ENCODE measurements at regions not wholly inside any gene's neighbourhood (a gene's known extent, or its start where the extent isn't known, plus 50 kb on each side); places are given as distances from the start of the nearest gene placed in this dataset.
A peak's percentile ranks its signal among the peaks of the same experiment; 100 is the strongest.

GRCh38 chr2:128628996-128629395 lies 310.3 kb upstream of the HS6ST1 start:
- DNase-seq (ENCODE audit: low read depth, low spot score): no peak

GRCh38 chr2:128630974-128631697 lies 312.5 kb upstream of the HS6ST1 start:
- DNase-seq (ENCODE audit: low read depth, low spot score): no peak

- no peak for DNase-seq (ENCODE audit: low read depth, low spot score)
Measured at GRCh38 chr2:128631698-128632500, 313.2 kb upstream of the HS6ST1 start.

- DNase-seq (ENCODE audit: low read depth, low spot score): no peak
Measured at GRCh38 chr2:128632501-128632800, 313.8 kb upstream of the HS6ST1 start.

GRCh38 chr2:128633501-128633900 lies 314.8 kb upstream of the HS6ST1 start:
- no peak for DNase-seq (ENCODE audit: low read depth, low spot score)

GRCh38 chr2:128635361-128635900 lies 316.8 kb upstream of the HS6ST1 start:
- no peak for DNase-seq (ENCODE audit: low read depth, low spot score)

- no peak for DNase-seq (ENCODE audit: low read depth, low spot score)
Measured at GRCh38 chr2:128636802-128637147, 318.1 kb upstream of the HS6ST1 start.

- no peak for DNase-seq (ENCODE audit: low read depth, low spot score)
Measured at GRCh38 chr2:128637481-128638155, 318.9 kb upstream of the HS6ST1 start.

- peak; percentile 97 for DNase-seq (ENCODE audit: low read depth, low spot score)
Measured at GRCh38 chr2:128638341-128639119, 319.9 kb upstream of the HS6ST1 start.

- no peak for DNase-seq (ENCODE audit: low read depth, low spot score)
Measured at GRCh38 chr2:128639120-128639477, 320.4 kb upstream of the HS6ST1 start.

GRCh38 chr2:128639693-128640092 lies 321.0 kb upstream of the HS6ST1 start:
- DNase-seq (ENCODE audit: low read depth, low spot score): no peak

GRCh38 chr2:128640166-128640844 lies 321.6 kb upstream of the HS6ST1 start:
- no peak for DNase-seq (ENCODE audit: low read depth, low spot score)

GRCh38 chr2:128640845-128641360 lies 322.2 kb upstream of the HS6ST1 start:
- no peak for DNase-seq (ENCODE audit: low read depth, low spot score)

- no peak for DNase-seq (ENCODE audit: low read depth, low spot score)
Measured at GRCh38 chr2:128641421-128642080, 322.9 kb upstream of the HS6ST1 start.

- DNase-seq (ENCODE audit: low read depth, low spot score): no peak
Measured at GRCh38 chr2:128642316-128642715, 323.6 kb upstream of the HS6ST1 start.

- DNase-seq (ENCODE audit: low read depth, low spot score): no peak
Measured at GRCh38 chr2:128642821-128643220, 324.2 kb upstream of the HS6ST1 start.

GRCh38 chr2:128643221-128644065 lies 324.8 kb upstream of the HS6ST1 start:
- no peak for DNase-seq (ENCODE audit: low read depth, low spot score)

GRCh38 chr2:128644156-128644555 lies 325.5 kb upstream of the HS6ST1 start:
- DNase-seq (ENCODE audit: low read depth, low spot score): peak; percentile 32

- peak; percentile 68 for DNase-seq (ENCODE audit: low read depth, low spot score)
Measured at GRCh38 chr2:128644718-128645256, 326.1 kb upstream of the HS6ST1 start.
